ENCODE measurements at regions not wholly inside any gene's neighbourhood (a gene's known extent, or its start where the extent isn't known, plus 50 kb on each side); places are given as distances from the start of the nearest gene placed in this dataset.

GRCh38 chr2:146267093-146267492 lies 1577.7 kb upstream of the ACVR2A start:
- TF ChIP-seq EP300 (IDR thresholded peaks at IDR 0.05) (no peak), CTCF (IDR thresholded peaks at IDR 0.05) (no peak), POLR2A (IDR thresholded peaks at IDR 0.05) (no peak)
